ENCODE measurements at regions not wholly inside any gene's neighbourhood (a gene's known extent, or its start where the extent isn't known, plus 50 kb on each side); places are given as distances from the start of the nearest gene placed in this dataset.

GRCh38 chr9:129469988-129470316 lies 150.9 kb downstream of the C9orf50 start:
- TF ChIP-seq CTCF (IDR thresholded peaks at IDR 0.05 in 4 of 5, conservative IDR thresholded peaks at IDR 0.05 in 1 of 5), result no peak
- no peak for TF ChIP-seq POLR2A (IDR thresholded peaks at IDR 0.05)
